Suprapubic skin (tissue), 4 donors: ENCODE measurements at regions not wholly inside any gene's neighbourhood (a gene's known extent, or its start where the extent isn't known, plus 50 kb on each side); places are given as distances from the start of the nearest gene placed in this dataset.

ENCODE experiments used
- DNase-seq, 2 donors: peaks; one replicate each; pipeline ENCODE4 v3.0.0-alpha.2; 2019; ENCODE audit warnings: low spot score in 2 of 2
- H3K27ac ChIP-seq: fragments of 200-600 bp; sonication (generic); one replicate; pipeline ENCODE4 v1.5.1; 2019
- H3K27me3 ChIP-seq: fragments of 200-600 bp; sonication (generic); one replicate; pipeline ENCODE4 v1.5.1; 2019
- H3K36me3 ChIP-seq: fragments of 200-600 bp; sonication (generic); one replicate; pipeline ENCODE4 v1.5.1; 2019
- H3K4me1 ChIP-seq: fragments of 200-600 bp; sonication (generic); one replicate; pipeline ENCODE4 v1.5.1; 2019
- H3K4me3 ChIP-seq: fragments of 200-600 bp; sonication (generic); one replicate; pipeline ENCODE4 v1.5.1; 2019; ENCODE audit warnings: mild to moderate bottlenecking
- H3K9me3 ChIP-seq: fragments of 200-600 bp; sonication (generic); one replicate; pipeline ENCODE4 v1.5.1; 2019
- EP300 ChIP-seq: sonication (generic); formaldehyde crosslinking; IDR thresholded peaks from one replicate; pipeline ENCODE4 v1.6.1; 2017; ENCODE audit warnings: antibody characterized with exemption
- POLR2A ChIP-seq, 2 donors: fragments of 450-650 bp; IDR thresholded peaks; one replicate each; pipeline ENCODE4 v1.6.1; 2017; ENCODE audit warnings: antibody characterized with exemption in 2 of 2, mild to moderate bottlenecking in 2 of 2, moderate library complexity in 2 of 2
- POLR2AphosphoS5 ChIP-seq, 3 donors: sonication (generic); formaldehyde crosslinking; IDR thresholded peaks; one replicate each; pipeline ENCODE4 v1.6.1; 2017; ENCODE audit warnings: antibody characterized with exemption in 3 of 3
- WGBS: methylation state at CpG from one replicate; pipeline ENCODE4 v1.1.5; 2018; 5-methylcytosine and 5-hydroxymethylcytosine counted together
- TF ChIP-seq, protein P1 (sequence below), 2 donors: fragments of 200-600 bp in 1 of 2; fragments of 450-650 bp in 1 of 2; sonication (generic) in 1 of 2; IDR thresholded peaks; one replicate each; pipeline ENCODE4 v1.5.1; 2016 to 2019; ENCODE audit warnings: antibody characterized with exemption in 2 of 2, mild to moderate bottlenecking in 1 of 2, moderate library complexity in 1 of 2

DNA sequence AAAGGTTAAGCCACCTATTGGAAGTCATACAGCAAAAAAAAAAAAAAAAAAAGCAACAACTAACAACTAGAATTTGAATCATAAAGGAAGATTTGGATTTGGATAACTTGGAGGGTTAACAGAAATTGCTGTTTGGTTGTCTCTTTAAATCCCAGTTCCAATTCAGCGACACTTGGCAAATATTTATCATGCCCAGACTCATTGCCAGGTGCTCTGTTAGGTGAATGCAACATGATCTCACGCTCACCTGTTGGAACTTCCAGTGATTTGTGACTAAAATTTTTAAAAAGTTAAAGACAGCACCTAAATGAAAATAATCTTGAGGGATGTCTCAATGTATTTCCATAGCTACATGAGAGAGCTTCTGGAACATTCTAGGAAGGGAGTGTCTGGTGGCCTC is 103.7 kb downstream of the TBX3 start:
- DNase-seq, result no peak
- Histone ChIP-seq H3K9me3 (no peaks in the 10 kb centered on the region), H3K36me3 (no peaks in the 10 kb centered on the region), H3K4me3 (no peak overlapping the region), H3K27me3 (peaks cover 10% of the 10 kb centered on the region), H3K27ac (no peak overlapping the region), H3K4me1 (no peaks in the 10 kb centered on the region)
- TF ChIP-seq POLR2A (IDR thresholded peaks at IDR 0.05), result no peak
- TF ChIP-seq EP300, result no peak
- WGBS, result 42% methylated on average over 2 of the region's 2 CpGs

DNA sequence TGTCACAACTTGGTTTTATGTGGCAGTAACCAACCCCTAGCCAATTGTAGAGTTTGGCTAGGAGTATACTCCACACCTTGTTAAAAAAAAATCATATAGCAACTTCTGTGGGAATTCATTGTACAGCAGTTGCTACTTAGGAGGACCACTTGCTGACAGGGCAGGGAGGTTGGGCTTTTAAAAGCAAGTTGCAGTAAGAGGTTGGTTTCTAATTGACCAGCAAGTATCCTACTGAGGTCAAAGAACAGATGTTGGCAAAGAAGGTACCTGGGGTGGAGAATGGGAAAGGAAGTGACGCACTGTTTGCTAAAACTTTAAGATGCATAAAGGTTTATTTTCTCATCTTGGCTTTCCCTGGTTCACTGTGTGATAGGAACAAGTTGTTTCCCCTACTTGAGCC is 104.6 kb downstream of the TBX3 start:
- no peak overlapping the region for H3K4me3 ChIP-seq
- DNase-seq, result no peak
- no peaks in the 10 kb centered on the region for H3K9me3 ChIP-seq
- TF ChIP-seq, protein P1, sequence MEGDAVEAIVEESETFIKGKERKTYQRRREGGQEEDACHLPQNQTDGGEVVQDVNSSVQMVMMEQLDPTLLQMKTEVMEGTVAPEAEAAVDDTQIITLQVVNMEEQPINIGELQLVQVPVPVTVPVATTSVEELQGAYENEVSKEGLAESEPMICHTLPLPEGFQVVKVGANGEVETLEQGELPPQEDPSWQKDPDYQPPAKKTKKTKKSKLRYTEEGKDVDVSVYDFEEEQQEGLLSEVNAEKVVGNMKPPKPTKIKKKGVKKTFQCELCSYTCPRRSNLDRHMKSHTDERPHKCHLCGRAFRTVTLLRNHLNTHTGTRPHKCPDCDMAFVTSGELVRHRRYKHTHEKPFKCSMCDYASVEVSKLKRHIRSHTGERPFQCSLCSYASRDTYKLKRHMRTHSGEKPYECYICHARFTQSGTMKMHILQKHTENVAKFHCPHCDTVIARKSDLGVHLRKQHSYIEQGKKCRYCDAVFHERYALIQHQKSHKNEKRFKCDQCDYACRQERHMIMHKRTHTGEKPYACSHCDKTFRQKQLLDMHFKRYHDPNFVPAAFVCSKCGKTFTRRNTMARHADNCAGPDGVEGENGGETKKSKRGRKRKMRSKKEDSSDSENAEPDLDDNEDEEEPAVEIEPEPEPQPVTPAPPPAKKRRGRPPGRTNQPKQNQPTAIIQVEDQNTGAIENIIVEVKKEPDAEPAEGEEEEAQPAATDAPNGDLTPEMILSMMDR (IDR thresholded peaks at IDR 0.05), result no peak
- WGBS, result 61% methylated on average over 1 of the region's 1 CpG
- peaks cover 10% of the 10 kb centered on the region for H3K27me3 ChIP-seq
- no peak overlapping the region for H3K27ac ChIP-seq
- no peaks in the 10 kb centered on the region for H3K4me1 ChIP-seq
- no peaks in the 10 kb centered on the region for H3K36me3 ChIP-seq

DNA sequence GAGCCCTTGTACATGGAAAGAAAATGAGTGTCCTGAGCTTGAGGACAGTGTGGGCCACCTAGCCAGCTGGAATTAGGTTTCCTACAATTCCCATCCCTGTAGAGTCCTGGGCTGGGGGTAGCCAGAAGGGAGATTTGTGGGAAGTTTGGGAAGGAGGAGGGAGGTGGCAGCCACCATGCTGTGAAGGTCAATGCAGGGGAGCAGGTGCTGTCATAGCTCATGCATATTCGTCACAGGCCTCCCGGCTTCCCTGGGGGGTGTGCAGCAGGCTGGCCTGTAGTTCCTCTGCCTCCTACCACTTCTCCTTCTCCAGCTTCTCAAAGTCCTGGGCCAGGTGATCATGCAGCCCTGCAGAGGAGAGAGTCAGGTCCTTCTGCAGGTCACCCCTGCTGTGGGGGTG is 121.3 kb downstream of the TBX3 start:
- WGBS, result 69% methylated on average over 2 of the region's 2 CpGs
- H3K36me3 ChIP-seq, result no peaks in the 10 kb centered on the region
- H3K27me3 ChIP-seq, result no peaks in the 10 kb centered on the region
- no peak overlapping the region for H3K27ac ChIP-seq
- TF ChIP-seq POLR2A (IDR thresholded peaks at IDR 0.05) (no peak), EP300 (no peak), POLR2AphosphoS5 (IDR thresholded peaks at IDR 0.05) (no peak)
- TF ChIP-seq, protein P1 (IDR thresholded peaks at IDR 0.05), result no peak
- no peak overlapping the region for H3K4me3 ChIP-seq
- H3K4me1 ChIP-seq, result no peaks in the 10 kb centered on the region
- DNase-seq, result no peak
- no peaks in the 10 kb centered on the region for H3K9me3 ChIP-seq

DNA sequence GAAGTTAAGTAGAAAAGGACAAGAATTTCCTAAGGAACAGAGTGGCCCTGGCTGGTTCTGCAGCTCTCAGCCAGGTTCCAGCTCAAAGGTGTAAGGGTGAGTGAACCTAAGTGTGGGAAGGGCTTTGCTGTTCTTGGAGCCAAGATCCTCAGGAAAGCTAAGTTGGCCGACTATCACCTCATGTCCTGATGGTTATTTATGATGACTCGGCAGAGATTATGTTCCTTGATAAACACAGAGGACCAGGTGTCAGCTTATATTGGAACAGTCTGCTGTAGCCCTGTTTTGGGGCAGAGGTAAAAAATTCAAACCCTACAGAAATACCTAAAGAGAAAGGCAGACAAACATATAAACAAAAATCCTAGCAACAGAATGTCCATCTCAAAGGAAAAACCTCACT is 128.5 kb downstream of the TBX3 start:
- DNase-seq, result no peak
- H3K36me3 ChIP-seq, result no peaks in the 10 kb centered on the region
- TF ChIP-seq EP300 (no peak), POLR2AphosphoS5 (IDR thresholded peaks at IDR 0.05) (no peak), POLR2A (IDR thresholded peaks at IDR 0.05) (no peak)
- TF ChIP-seq, protein P1 (IDR thresholded peaks at IDR 0.05), result no peak
- no peak overlapping the region for H3K4me3 ChIP-seq
- no peaks in the 10 kb centered on the region for H3K9me3 ChIP-seq
- 30% methylated on average over 2 of the region's 2 CpGs for WGBS
- no peak overlapping the region for H3K27ac ChIP-seq
- peaks cover 3% of the 10 kb centered on the region for H3K27me3 ChIP-seq
- H3K4me1 ChIP-seq, result no peaks in the 10 kb centered on the region

DNA sequence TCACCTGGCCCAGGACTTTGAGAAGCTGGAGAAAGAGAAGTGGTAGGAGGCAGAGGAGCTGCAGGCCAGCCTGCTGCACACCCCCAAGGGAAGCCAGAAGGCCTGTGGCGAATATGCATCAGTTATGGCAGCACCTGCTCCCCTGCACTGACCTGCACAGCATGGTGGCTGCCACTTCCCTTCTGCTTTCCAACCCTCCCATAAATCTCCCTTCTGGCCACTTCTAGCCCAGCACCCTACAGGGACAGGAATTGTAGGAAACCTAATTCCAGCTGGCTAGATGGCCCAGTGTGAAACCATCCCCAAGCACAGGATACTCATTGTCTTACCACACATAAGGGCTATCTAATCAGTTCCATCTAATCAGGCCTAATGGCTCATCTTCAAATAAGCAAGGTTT is 136.3 kb downstream of the TBX3 start:
- Histone ChIP-seq H3K36me3 (no peaks in the 10 kb centered on the region), H3K4me3 (no peak overlapping the region), H3K9me3 (no peaks in the 10 kb centered on the region), H3K27ac (no peak overlapping the region), H3K27me3 (no peaks in the 10 kb centered on the region), H3K4me1 (no peaks in the 10 kb centered on the region)
- WGBS, result no CpG with 5 or more reads among the region's 1 CpG
- TF ChIP-seq POLR2AphosphoS5 (IDR thresholded peaks at IDR 0.05) (no peak), EP300 (no peak), POLR2A (IDR thresholded peaks at IDR 0.05) (no peak)
- DNase-seq, result no peak

DNA sequence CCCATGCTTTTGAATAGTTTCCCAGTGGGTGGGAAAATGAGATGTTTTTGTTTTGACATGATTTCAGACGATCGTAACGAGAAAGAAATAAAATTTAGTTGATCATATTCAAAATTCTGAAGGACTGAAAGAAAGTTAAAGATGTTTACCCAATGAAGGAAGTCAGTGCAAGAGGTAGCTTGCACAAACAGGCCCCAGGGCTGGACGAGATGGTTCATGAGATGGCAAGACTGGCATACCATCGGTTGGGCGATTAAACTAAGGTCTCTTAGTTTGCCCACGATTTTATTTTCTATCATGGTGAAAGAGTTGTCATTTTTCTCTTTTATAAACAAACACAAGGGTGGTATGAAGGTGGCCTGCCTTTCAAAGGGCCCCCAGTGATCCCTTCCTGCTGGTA is 124.5 kb upstream of the TBX5 start:
- TF ChIP-seq EP300 (no peak), POLR2AphosphoS5 (IDR thresholded peaks at IDR 0.05) (no peak), POLR2A (IDR thresholded peaks at IDR 0.05) (no peak)
- TF ChIP-seq, protein P1 (IDR thresholded peaks at IDR 0.05), result no peak
- Histone ChIP-seq H3K4me1 (no peaks in the 10 kb centered on the region), H3K27me3 (peaks cover 7% of the 10 kb centered on the region), H3K36me3 (no peaks in the 10 kb centered on the region), H3K4me3 (no peak overlapping the region), H3K27ac (no peak overlapping the region), H3K9me3 (no peaks in the 10 kb centered on the region)
- DNase-seq, result no peak
- 29% methylated on average over 7 of the region's 7 CpGs for WGBS
